ENCODE measurements at regions not wholly inside any gene's neighbourhood (a gene's known extent, or its start where the extent isn't known, plus 50 kb on each side); places are given as distances from the start of the nearest gene placed in this dataset.

DNA sequence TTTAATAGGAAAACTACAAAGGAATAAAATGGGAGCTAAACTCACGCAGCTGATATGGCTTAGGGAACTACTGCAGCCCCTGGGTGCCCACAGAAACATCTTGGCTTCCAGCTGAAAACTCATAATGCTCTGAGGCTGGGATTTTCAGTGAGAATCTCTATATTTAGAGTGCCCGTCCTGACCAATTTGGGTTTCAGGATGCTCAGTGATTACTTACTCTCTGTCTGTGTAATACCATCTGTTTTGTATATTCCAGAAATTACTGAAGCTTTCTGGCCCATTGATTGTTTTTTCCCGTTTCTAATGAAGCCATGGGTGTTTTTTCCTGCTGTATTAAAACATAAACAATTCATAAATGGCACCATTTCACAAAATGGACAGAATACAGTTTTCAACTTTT, 50.6 kb upstream of the ZNF385D start:
- TF ChIP-seq, protein P1, sequence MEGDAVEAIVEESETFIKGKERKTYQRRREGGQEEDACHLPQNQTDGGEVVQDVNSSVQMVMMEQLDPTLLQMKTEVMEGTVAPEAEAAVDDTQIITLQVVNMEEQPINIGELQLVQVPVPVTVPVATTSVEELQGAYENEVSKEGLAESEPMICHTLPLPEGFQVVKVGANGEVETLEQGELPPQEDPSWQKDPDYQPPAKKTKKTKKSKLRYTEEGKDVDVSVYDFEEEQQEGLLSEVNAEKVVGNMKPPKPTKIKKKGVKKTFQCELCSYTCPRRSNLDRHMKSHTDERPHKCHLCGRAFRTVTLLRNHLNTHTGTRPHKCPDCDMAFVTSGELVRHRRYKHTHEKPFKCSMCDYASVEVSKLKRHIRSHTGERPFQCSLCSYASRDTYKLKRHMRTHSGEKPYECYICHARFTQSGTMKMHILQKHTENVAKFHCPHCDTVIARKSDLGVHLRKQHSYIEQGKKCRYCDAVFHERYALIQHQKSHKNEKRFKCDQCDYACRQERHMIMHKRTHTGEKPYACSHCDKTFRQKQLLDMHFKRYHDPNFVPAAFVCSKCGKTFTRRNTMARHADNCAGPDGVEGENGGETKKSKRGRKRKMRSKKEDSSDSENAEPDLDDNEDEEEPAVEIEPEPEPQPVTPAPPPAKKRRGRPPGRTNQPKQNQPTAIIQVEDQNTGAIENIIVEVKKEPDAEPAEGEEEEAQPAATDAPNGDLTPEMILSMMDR (IDR thresholded peaks at IDR 0.05), result no peak
- TF ChIP-seq POLR2A (IDR thresholded peaks at IDR 0.05), result no peak
